ENCODE measurements at regions not wholly inside any gene's neighbourhood (a gene's known extent, or its start where the extent isn't known, plus 50 kb on each side); places are given as distances from the start of the nearest gene placed in this dataset.

- peaks cover 10% of the 10 kb centered on the region for H3K4me1 ChIP-seq (ENCODE audit: control insufficient read depth, insufficient read depth, low read length)
- H3K36me3 ChIP-seq (ENCODE audit: control insufficient read depth, insufficient read depth, low read length), result no peaks in the 10 kb centered on the region
- Mint-ChIP-seq H3K4me3 (no peak overlapping the region), H3K36me3 (no peaks in the 10 kb centered on the region), H3K27ac (peak overlapping the region in 1 of 2 donors; percentile 80), H3K9me3 (peaks cover 0 to 5% of the 10 kb centered on the region in 2 donors), H3K4me1 (peaks cover 6 to 21% of the 10 kb centered on the region in 2 donors), H3K27me3 (ENCODE audit: low read depth in 2 of 2) (no peaks in the 10 kb centered on the region)
- H3K27me3 ChIP-seq (ENCODE audit: control insufficient read depth, insufficient read depth, low read length), result no peaks in the 10 kb centered on the region
- H3K4me3 ChIP-seq (ENCODE audit: low read length), result no peak overlapping the region
- intact Hi-C loops (cut with micrococcal nuclease), result loop anchor here (10.0 kb wide), 1 partner anchor 411 kb away; no protein-coding TSS in a partner anchor
- WGBS (ENCODE audit: insufficient coverage), result 95% methylated on average over 41 of the region's 41 CpGs
- no peaks in the 10 kb centered on the region for H3K9me3 ChIP-seq (ENCODE audit: control insufficient read depth, insufficient read depth, low read length)
- H3K27ac ChIP-seq (ENCODE audit: low read length), result no peak overlapping the region
- DNase-seq, result no peak
- no peak for ATAC-seq
- no peak for TF ChIP-seq CTCF (IDR thresholded peaks at IDR 0.05)
These were observed 221.1 kb upstream of the RORB start for GRCh38 chr9:74275872-74276508.

DNA sequence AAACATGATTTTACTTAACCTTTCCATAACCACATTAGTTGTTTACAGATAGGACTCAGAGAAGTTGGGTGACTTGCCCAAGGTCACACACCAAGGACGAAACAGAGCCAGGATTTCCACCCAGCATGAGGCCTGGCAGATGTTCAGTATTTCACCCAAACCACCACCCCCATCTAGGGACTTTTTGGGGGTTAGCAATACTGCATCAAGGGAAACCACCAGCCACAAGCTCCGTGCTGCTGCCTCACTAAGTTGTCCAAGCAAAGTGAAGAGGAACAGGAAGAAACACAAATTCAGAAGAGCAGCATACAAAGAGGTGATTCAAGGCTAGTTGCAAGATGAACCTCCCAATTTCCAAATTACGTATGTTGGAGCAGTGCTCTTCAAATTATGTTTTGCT, 219.6 kb upstream of the RORB start:
- Mint-ChIP-seq H3K36me3 (no peaks in the 10 kb centered on the region), H3K4me1 (peaks cover 8 to 23% of the 10 kb centered on the region in 2 donors), H3K27me3 (ENCODE audit: low read depth in 2 of 2) (no peaks in the 10 kb centered on the region), H3K4me3 (no peak overlapping the region), H3K27ac (peak overlapping the region; percentile 29 to 80), H3K9me3 (peaks cover 0 to 5% of the 10 kb centered on the region in 2 donors)
- TF ChIP-seq CTCF (IDR thresholded peaks at IDR 0.05), result peak; percentile 26
- DNase-seq (peak; percentile 51 to 72), ATAC-seq (peak; percentile 90 to 97 (median 95))
- no peaks in the 10 kb centered on the region for H3K36me3 ChIP-seq (ENCODE audit: control insufficient read depth, insufficient read depth, low read length)
- WGBS (ENCODE audit: insufficient coverage), result 20% methylated on average over 3 of the region's 3 CpGs
- intact Hi-C loops (cut with micrococcal nuclease), result loop anchor here (1.0 to 10.0 kb wide), 2 partner anchors 31 to 413 kb away; no protein-coding TSS in a partner anchor
- H3K4me3 ChIP-seq (ENCODE audit: low read length), result no peak overlapping the region
- H3K9me3 ChIP-seq (ENCODE audit: control insufficient read depth, insufficient read depth, low read length), result no peaks in the 10 kb centered on the region
- H3K27ac ChIP-seq (ENCODE audit: low read length), result peak overlapping the region; percentile 25
- H3K4me1 ChIP-seq (ENCODE audit: control insufficient read depth, insufficient read depth, low read length), result peaks cover 10% of the 10 kb centered on the region
- no peaks in the 10 kb centered on the region for H3K27me3 ChIP-seq (ENCODE audit: control insufficient read depth, insufficient read depth, low read length)

- no peaks in the 10 kb centered on the region for H3K36me3 ChIP-seq (ENCODE audit: control insufficient read depth, insufficient read depth, low read length)
- ATAC-seq, result no peak
These were observed 215.5 kb upstream of the RORB start for GRCh38 chr9:74281674-74282073.

More at GRCh38 chr9:74281674-74282073, 215.5 kb upstream of the RORB start:
- Histone ChIP-seq H3K4me3 (ENCODE audit: low read length) (no peak overlapping the region), H3K9me3 (ENCODE audit: control insufficient read depth, insufficient read depth, low read length) (no peaks in the 10 kb centered on the region), H3K27me3 (ENCODE audit: control insufficient read depth, insufficient read depth, low read length) (no peaks in the 10 kb centered on the region), H3K27ac (ENCODE audit: low read length) (no peak overlapping the region), H3K4me1 (ENCODE audit: control insufficient read depth, insufficient read depth, low read length) (peaks cover 10% of the 10 kb centered on the region)
- Mint-ChIP-seq H3K27me3 (ENCODE audit: low read depth in 2 of 2) (no peaks in the 10 kb centered on the region), H3K4me1 (peaks cover 12 to 22% of the 10 kb centered on the region in 2 donors), H3K27ac (no peak overlapping the region), H3K36me3 (no peaks in the 10 kb centered on the region), H3K9me3 (peaks cover 0 to 4% of the 10 kb centered on the region in 2 donors), H3K4me3 (no peak overlapping the region)
- intact Hi-C loops (cut with micrococcal nuclease), result no loop called here
- DNase-seq, result peak in 1 of 2 donors; percentile 28
- WGBS (ENCODE audit: insufficient coverage), result 95% methylated on average over 1 of the region's 1 CpG
- no peak for TF ChIP-seq CTCF (IDR thresholded peaks at IDR 0.05)

Data from natural killer cell (primary cell).